H1 (cell line): ENCODE measurements at regions not wholly inside any gene's neighbourhood (a gene's known extent, or its start where the extent isn't known, plus 50 kb on each side); places are given as distances from the start of the nearest gene placed in this dataset.

Source experiments
- CTCF ChIA-PET: fragments of 300-600 bp; sonication (Branson Sonifier 250); formaldehyde crosslinking; loops from one replicate; lab custom pipeline; 2021; ENCODE audit not compliant: partially characterized antibody; lab: Charles Lee
- POLR2A ChIA-PET: fragments of 300-600 bp; sonication (Branson Sonifier 250); formaldehyde crosslinking; loops from one replicate; lab custom pipeline; 2021; ENCODE audit warnings: inconsistent platforms; ENCODE audit not compliant: partially characterized antibody; lab: Charles Lee
- DNase-seq, 2 experiments: peaks; one replicate each; pipeline versions ENCODE4 v3.0.0 to v3.0.0-alpha.2; 2010 to 2022; ENCODE audit warnings: low spot score in 2 of 2, low read depth in 1 of 2, mixed read lengths in 1 of 2
- FAIRE-seq: peaks from 2 replicates; lab custom pipeline; 2011; peaks lifted over from hg19 to GRCh38; lab: Jason Lieb, UNC
- H2AFZ ChIP-seq: 2 replicates; pipeline ENCODE4 v1.8.1; 2012; ENCODE audit warnings: low read length, inconsistent platforms
- H2AK5ac ChIP-seq: 2 replicates; pipeline ENCODE4 v1.6.1; 2013; ENCODE audit warnings: low read depth, low read length
- H2BK120ac ChIP-seq: replicated peaks from 2 replicates; pipeline ENCODE3; 2013; ENCODE audit warnings: low read depth, low read length, inconsistent platforms
- H2BK12ac ChIP-seq: 2 replicates; pipeline ENCODE4 v1.6.1; 2013; ENCODE audit warnings: low read depth, low read length
- H2BK15ac ChIP-seq: 2 replicates; pipeline ENCODE4 v1.6.1; 2013; ENCODE audit warnings: low read length
- H2BK20ac ChIP-seq: 2 replicates; pipeline ENCODE4 v1.6.1; 2013; ENCODE audit warnings: low read length
- H2BK5ac ChIP-seq: 2 replicates; pipeline ENCODE4 v1.6.1; 2013; ENCODE audit warnings: low read depth, low read length
- H3K14ac ChIP-seq: 2 replicates; pipeline ENCODE4 v1.6.1; 2013; ENCODE audit warnings: inconsistent platforms; ENCODE audit not compliant: insufficient read length
- H3K18ac ChIP-seq: 2 replicates; pipeline ENCODE4 v1.6.1; 2013; ENCODE audit warnings: low read length; ENCODE audit errors: extremely low read depth
- H3K23ac ChIP-seq: 2 replicates; pipeline ENCODE4 v1.6.1; 2013; ENCODE audit warnings: inconsistent platforms; ENCODE audit not compliant: insufficient read length
- H3K23me2 ChIP-seq: 2 replicates; pipeline ENCODE4 v1.6.1; 2013; ENCODE audit warnings: low read depth, low read length
- H3K27ac ChIP-seq: 2 replicates; pipeline ENCODE4 v1.6.1; 2011; ENCODE audit warnings: low read depth, low read length, inconsistent platforms
- H3K27me3 ChIP-seq, 4 experiments: replicated peaks in 1 of 4; 1 replicate in 1 of 4; 2 replicates in 3 of 4; pipeline versions ENCODE4 v1.6.1 to v1.8.1; 2011 to 2013; ENCODE audit warnings: low read length in 3 of 4, mild to moderate bottlenecking in 3 of 4, inconsistent platforms in 2 of 4, mixed read lengths in 2 of 4, moderate library complexity in 1 of 4; ENCODE audit not compliant: control insufficient read depth in 3 of 4, insufficient read depth in 3 of 4; ENCODE audit errors: extremely low read depth in 1 of 4
- H3K36me3 ChIP-seq, 4 experiments: 2 replicates each; pipeline versions ENCODE4 v1.6.1 to v1.8.1; 2011 to 2013; ENCODE audit warnings: mild to moderate bottlenecking in 4 of 4, low read length in 3 of 4, moderate library complexity in 2 of 4, control low read depth in 1 of 4, inconsistent platforms in 1 of 4; ENCODE audit not compliant: insufficient read depth in 4 of 4, control insufficient read depth in 2 of 4
- H3K4ac ChIP-seq: replicated peaks from 2 replicates; pipeline ENCODE3; 2013; ENCODE audit warnings: low read length, low read depth, mixed read lengths, inconsistent platforms; ENCODE audit not compliant: insufficient read length
- H3K4me1 ChIP-seq, 4 experiments: replicated peaks in 1 of 4; 1 replicate in 1 of 4; 2 replicates in 3 of 4; pipeline versions ENCODE4 v1.6.1 to v1.8.1; 2011 to 2013; ENCODE audit warnings: low read length in 3 of 4, inconsistent platforms in 2 of 4, mixed read lengths in 1 of 4; ENCODE audit not compliant: insufficient read depth in 4 of 4, control insufficient read depth in 3 of 4
- H3K4me2 ChIP-seq, 2 experiments: 2 replicates each; pipeline versions ENCODE4 v1.6.1 to v1.8.1; 2011 to 2013; ENCODE audit warnings: low read depth in 2 of 2, low read length in 2 of 2, control low read depth in 1 of 2, inconsistent platforms in 1 of 2, mild to moderate bottlenecking in 1 of 2; ENCODE audit not compliant: insufficient read depth in 1 of 2
- H3K4me3 ChIP-seq, 4 experiments: fragments of 200-600, 300-600 bp in 1 of 4; sonication (generic), shearing (Covaris generic), sonication (Bioruptor Twin) in 1 of 4; 2 replicates each; pipeline versions ENCODE4 v1.5.1 to v1.8.1; 2011 to 2016; ENCODE audit warnings: low read length in 4 of 4, low read depth in 3 of 4, control low read depth in 2 of 4, inconsistent platforms in 2 of 4, mild to moderate bottlenecking in 2 of 4, mixed read lengths in 1 of 4, moderate library complexity in 1 of 4; ENCODE audit not compliant: insufficient read depth in 2 of 4; ENCODE audit errors: extremely low read depth in 1 of 4
- H3K56ac ChIP-seq: replicated peaks from 2 replicates; pipeline ENCODE3; 2013; ENCODE audit warnings: low read depth, mild to moderate bottlenecking, mixed read lengths, low read length, inconsistent platforms; ENCODE audit not compliant: insufficient read length
- H3K79me1 ChIP-seq: 2 replicates; pipeline ENCODE4 v1.6.1; 2013; ENCODE audit warnings: low read depth, low read length, control low read depth
- H3K79me2 ChIP-seq, 2 experiments: 2 replicates each; pipeline versions ENCODE4 v1.6.1 to v1.8.1; 2012 to 2013; ENCODE audit warnings: low read length in 2 of 2, mild to moderate bottlenecking in 2 of 2, inconsistent platforms in 1 of 2; ENCODE audit not compliant: insufficient read depth in 2 of 2, control insufficient read depth in 1 of 2
- H3K9ac ChIP-seq, 4 experiments: replicated peaks in 1 of 4; 1 replicate in 1 of 4; 2 replicates in 3 of 4; pipeline versions ENCODE4 v1.6.1 to v1.8.1; 2011 to 2013; ENCODE audit warnings: low read depth in 3 of 4, low read length in 3 of 4, control low read depth in 2 of 4, mild to moderate bottlenecking in 2 of 4, moderate library complexity in 2 of 4, inconsistent platforms in 1 of 4; ENCODE audit errors: extremely low read depth in 1 of 4
- H3K9me3 ChIP-seq, 2 experiments: 2 replicates each; pipeline versions ENCODE4 v1.6.1 to v1.8.1; 2012 to 2013; ENCODE audit warnings: mild to moderate bottlenecking in 2 of 2, moderate library complexity in 2 of 2, control low read depth in 1 of 2, inconsistent platforms in 1 of 2, low read depth in 1 of 2, low read length in 1 of 2, mixed read lengths in 1 of 2; ENCODE audit not compliant: insufficient read depth in 2 of 2
- H4K20me1 ChIP-seq, 2 experiments: replicated peaks in 1 of 2; 2 replicates each; pipeline versions ENCODE3 to v1.8.1; 2011 to 2013; ENCODE audit warnings: inconsistent platforms in 2 of 2, low read length in 2 of 2, mild to moderate bottlenecking in 1 of 2; ENCODE audit not compliant: insufficient read depth in 2 of 2, control insufficient read depth in 1 of 2
- H4K5ac ChIP-seq: 2 replicates; pipeline ENCODE4 v1.6.1; 2013; ENCODE audit warnings: low read length, low read depth, mixed read lengths, inconsistent platforms; ENCODE audit not compliant: insufficient read length
- H4K8ac ChIP-seq: 2 replicates; pipeline ENCODE4 v1.8.0; 2013; ENCODE audit warnings: mild to moderate bottlenecking, moderate library complexity, low read length, inconsistent platforms; ENCODE audit not compliant: insufficient read depth; ENCODE audit errors: extremely low read depth
- H4K91ac ChIP-seq: replicated peaks from 2 replicates; pipeline ENCODE3; 2013; ENCODE audit warnings: low read length, mixed read lengths, inconsistent platforms; ENCODE audit not compliant: insufficient read length
- GTF2F1 ChIP-seq: IDR thresholded peaks from 2 replicates; pipeline ENCODE4 v1.6.1; 2012; ENCODE audit warnings: low read depth, low read length, improper control_type of control experiment, borderline replicate concordance
- RNF2 ChIP-seq: fragments of 200-900, 300-1000 bp; sonication (generic); IDR thresholded peaks from 2 replicates; pipeline ENCODE4 v1.7.1; 2016; ENCODE audit warnings: borderline replicate concordance, low read depth, mild to moderate bottlenecking, antibody characterized with exemption, low read length; ENCODE audit not compliant: poor library complexity, severe bottlenecking; ENCODE audit errors: missing control alignments
- WGBS, 2 experiments: shearing (Covaris generic) in 1 of 2; methylation state at CpG; one replicate each; pipeline versions ENCODE4 v1.1.6 to v1.1.7; 2013 to 2015; ENCODE audit warnings: low lambda C conversion rate in 2 of 2, mixed read lengths in 2 of 2, inconsistent platforms in 1 of 2, low coverage in 1 of 2, missing lambda C conversion rate in 1 of 2; ENCODE audit not compliant: insufficient replicate concordance in 2 of 2, insufficient coverage in 1 of 2, insufficient read length in 1 of 2; ENCODE audit errors: extremely low coverage in 1 of 2, missing lambda C conversion rate in 1 of 2; 5-methylcytosine and 5-hydroxymethylcytosine counted together

- no peak overlapping the region for H3K9ac ChIP-seq
- H3K23ac ChIP-seq: no peak overlapping the region
- no peak overlapping the region for H3K4me3 ChIP-seq
- POLR2A ChIA-PET: no interaction called here
- no peak overlapping the region for H2AK5ac ChIP-seq
- FAIRE-seq (no peak), DNase-seq (no peak)
- H4K20me1 ChIP-seq: no peaks in the 10 kb centered on the region
- H3K4me1 ChIP-seq: peaks cover 0 to 3% (median 0%) of the 10 kb centered on the region in 4 experiments; a peak in 1 of 7 replicates
- no peak overlapping the region for H3K56ac ChIP-seq
- H3K18ac ChIP-seq: no peak overlapping the region
- TF ChIP-seq RNF2: no peak
- no peak for TF ChIP-seq GTF2F1
- no peak overlapping the region for H3K4me2 ChIP-seq
- H3K9me3 ChIP-seq: no peaks in the 10 kb centered on the region
- no peak overlapping the region for H2AFZ ChIP-seq
- H4K8ac ChIP-seq: no peak overlapping the region
- H3K23me2 ChIP-seq: no peaks in the 10 kb centered on the region
- no peaks in the 10 kb centered on the region for H3K79me2 ChIP-seq
- no peak overlapping the region for H3K4ac ChIP-seq
- H2BK120ac ChIP-seq: no peak overlapping the region
- H3K79me1 ChIP-seq: no peaks in the 10 kb centered on the region
- CTCF ChIA-PET: interaction anchor here (1.4 kb wide), 1 partner anchor 8 kb away, joined by 3 read pairs; no protein-coding TSS in a partner anchor
- H2BK5ac ChIP-seq: no peak overlapping the region
- H2BK12ac ChIP-seq: no peak overlapping the region
- WGBS, 2 experiments: 88% methylated on average over 4 of the region's 4 CpGs; no CpG with 5 or more reads in 1 of the 2 experiments
- H3K14ac ChIP-seq: no peak overlapping the region
- H2BK15ac ChIP-seq: no peak overlapping the region
- no peak overlapping the region for H3K27ac ChIP-seq
- no peaks in the 10 kb centered on the region for H3K27me3 ChIP-seq
- H3K36me3 ChIP-seq: no peaks in the 10 kb centered on the region
- H4K91ac ChIP-seq: no peak overlapping the region
- H4K5ac ChIP-seq: no peak overlapping the region
- no peak overlapping the region for H2BK20ac ChIP-seq
These were observed 381.2 kb downstream of the WDR72 start for GRCh38 chr15:53378096-53378800.
